BE2C (cell line): ENCODE measurements at regions not wholly inside any gene's neighbourhood (a gene's known extent, or its start where the extent isn't known, plus 50 kb on each side); places are given as distances from the start of the nearest gene placed in this dataset.

ENCODE experiments used
- DNase-seq: peaks from one replicate; pipeline ENCODE4 v3.0.0-alpha.2; 2020
- H3K27me3 ChIP-seq: fragments of 250-450 bp; sonication (Bioruptor Pico); 2 replicates; pipeline ENCODE4 v1.5.1; 2020; ENCODE audit warnings: mild to moderate bottlenecking
- H3K36me3 ChIP-seq: fragments of 250-450 bp; sonication (Bioruptor Pico); 2 replicates; pipeline ENCODE4 v1.5.1; 2020; ENCODE audit warnings: mild to moderate bottlenecking
- H3K4me1 ChIP-seq: fragments of 250-450 bp; sonication (Bioruptor Pico); 2 replicates; pipeline ENCODE4 v1.5.1; 2020
- H3K4me3 ChIP-seq: 2 replicates; pipeline ENCODE4 v1.5.1; 2011; ENCODE audit warnings: low read depth, low read length
- H3K9me3 ChIP-seq: fragments of 250-450 bp; sonication (Bioruptor Pico); 2 replicates; pipeline ENCODE4 v1.5.1; 2020
- CTCF ChIP-seq: IDR thresholded peaks from 2 replicates; pipeline ENCODE4 v1.5.1; 2012; ENCODE audit warnings: mild to moderate bottlenecking, low read depth, low read length

- TF ChIP-seq CTCF, result no peak
- Histone ChIP-seq H3K27me3 (no peaks in the 10 kb centered on the region), H3K36me3 (no peaks in the 10 kb centered on the region), H3K4me3 (no peak overlapping the region), H3K4me1 (no peaks in the 10 kb centered on the region), H3K9me3 (no peaks in the 10 kb centered on the region)
- DNase-seq, result no peak
Measured at GRCh38 chr18:30135938-30136337, 906.6 kb downstream of the DSC3 start.

GRCh38 chr18:30134020-30134419, 908.5 kb downstream of the DSC3 start:
- no peak for DNase-seq
- no peak overlapping the region for H3K4me3 ChIP-seq
- no peaks in the 10 kb centered on the region for H3K36me3 ChIP-seq
- no peak for TF ChIP-seq CTCF
- no peaks in the 10 kb centered on the region for H3K4me1 ChIP-seq
- H3K9me3 ChIP-seq, result no peaks in the 10 kb centered on the region
- H3K27me3 ChIP-seq, result no peaks in the 10 kb centered on the region

GRCh38 chr18:30132959-30133358, 909.6 kb downstream of the DSC3 start:
- Histone ChIP-seq H3K4me1 (no peaks in the 10 kb centered on the region), H3K9me3 (no peaks in the 10 kb centered on the region), H3K4me3 (no peak overlapping the region), H3K36me3 (no peaks in the 10 kb centered on the region), H3K27me3 (no peaks in the 10 kb centered on the region)
- no peak for DNase-seq
- no peak for TF ChIP-seq CTCF

GRCh38 chr18:30121397-30121796, 921.1 kb downstream of the DSC3 start:
- Histone ChIP-seq H3K4me3 (no peak overlapping the region), H3K36me3 (no peaks in the 10 kb centered on the region), H3K9me3 (no peaks in the 10 kb centered on the region), H3K27me3 (no peaks in the 10 kb centered on the region), H3K4me1 (no peaks in the 10 kb centered on the region)
- TF ChIP-seq CTCF, result no peak
- DNase-seq, result no peak

GRCh38 chr18:30113454-30113853, 929.1 kb downstream of the DSC3 start:
- DNase-seq, result no peak
- Histone ChIP-seq H3K36me3 (no peaks in the 10 kb centered on the region), H3K4me3 (no peak overlapping the region), H3K9me3 (no peaks in the 10 kb centered on the region), H3K27me3 (no peaks in the 10 kb centered on the region), H3K4me1 (no peaks in the 10 kb centered on the region)
- TF ChIP-seq CTCF, result no peak

- H3K9me3 ChIP-seq, result no peaks in the 10 kb centered on the region
- no peak overlapping the region for H3K4me3 ChIP-seq
- H3K27me3 ChIP-seq, result no peaks in the 10 kb centered on the region
- H3K36me3 ChIP-seq, result no peaks in the 10 kb centered on the region
- no peak for TF ChIP-seq CTCF
- DNase-seq, result no peak
- H3K4me1 ChIP-seq, result no peaks in the 10 kb centered on the region
Measured at GRCh38 chr18:30106356-30106755, 936.2 kb downstream of the DSC3 start.
